GM19463 (cell line): ENCODE measurements at regions not wholly inside any gene's neighbourhood (a gene's known extent, or its start where the extent isn't known, plus 50 kb on each side); places are given as distances from the start of the nearest gene placed in this dataset.
A peak's percentile ranks its signal among the peaks of the same experiment; 100 is the strongest.

ENCODE experiments used
- ATAC-seq: cut with Tn5 transposase; IDR thresholded peaks from one replicate; pipeline ENCODE4 v1.9.1; 2021; ENCODE audit warnings: mild to moderate bottlenecking, moderate library complexity; ENCODE audit not compliant: unreplicated experiment

DNA sequence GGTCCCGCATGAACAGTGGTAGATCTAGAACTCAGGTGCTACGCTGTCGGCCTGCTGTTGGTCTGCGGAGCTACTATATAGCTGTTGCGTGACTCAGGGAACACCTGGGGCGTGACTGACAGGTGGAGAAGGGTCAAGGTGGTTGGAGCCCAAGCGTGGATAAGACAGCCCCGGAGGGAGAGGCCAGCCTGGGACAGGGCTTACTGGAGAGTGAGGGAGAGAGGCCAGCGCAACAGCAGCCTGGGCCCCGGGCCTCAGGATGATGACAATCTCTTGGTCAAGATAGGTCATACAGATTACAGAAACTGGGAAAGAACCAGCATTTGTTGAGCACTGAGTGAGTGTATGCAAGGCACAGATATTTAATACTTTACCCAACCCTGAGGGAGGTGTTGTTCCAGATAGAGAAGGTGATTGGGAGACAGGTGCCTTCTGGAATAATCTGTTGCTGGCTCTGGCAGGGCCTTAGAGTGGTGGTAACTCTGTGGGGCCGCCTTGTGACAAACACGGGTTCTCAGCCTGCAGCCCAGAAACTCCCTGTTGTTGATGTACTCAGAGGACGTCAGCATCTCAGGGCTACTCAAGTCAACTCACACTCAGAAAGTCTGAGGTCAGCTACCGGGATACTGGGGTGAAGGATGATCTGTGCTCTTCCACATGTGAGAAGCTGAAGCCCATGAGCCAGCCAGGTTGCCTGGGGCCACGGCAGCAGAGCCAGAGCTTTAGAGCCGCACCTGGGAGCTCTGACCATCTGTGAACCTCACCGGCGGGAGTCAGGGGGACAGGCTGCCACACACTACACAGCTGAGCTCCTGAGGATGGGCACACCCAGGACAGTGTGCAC lies 265.4 kb upstream of the HES1 start:
- no peak for ATAC-seq

DNA sequence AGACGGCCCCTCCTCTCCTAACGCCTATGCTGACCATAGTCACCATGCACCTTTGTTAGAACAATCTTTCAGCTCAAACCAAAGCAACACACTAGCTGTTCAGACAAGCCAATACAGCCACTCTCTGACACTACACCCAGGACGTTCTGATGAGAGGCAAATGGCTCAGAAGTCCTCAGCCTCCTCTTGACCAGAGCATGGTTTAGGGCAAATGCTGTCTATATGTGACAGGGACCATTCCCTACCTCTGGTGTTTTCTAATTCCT lies 264.8 kb upstream of the HES1 start:
- no peak for ATAC-seq

DNA sequence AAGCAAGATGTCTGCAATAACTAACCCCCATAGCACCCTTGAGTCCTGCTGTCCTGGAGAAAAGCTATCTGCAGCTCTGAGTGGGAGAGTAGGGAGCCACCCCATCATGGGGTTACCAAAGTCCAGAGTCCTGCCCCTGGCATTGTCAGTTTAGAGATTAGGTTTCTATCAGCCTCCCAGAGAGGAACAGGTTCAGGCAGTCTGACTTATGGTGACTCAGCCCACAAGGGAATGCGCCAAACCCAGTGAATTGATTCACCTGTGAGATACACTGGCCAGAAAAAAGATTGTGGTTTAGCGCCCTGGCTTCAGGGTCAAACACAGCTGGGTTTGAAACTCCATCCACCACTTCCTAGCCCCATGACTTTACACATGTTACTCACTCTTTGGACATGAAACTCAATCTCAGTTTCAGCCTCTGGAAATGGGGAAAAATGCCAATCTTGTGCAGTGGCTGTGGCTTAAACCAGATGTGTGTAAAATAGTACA lies 263.6 kb upstream of the HES1 start:
- ATAC-seq: peak; percentile 71

DNA sequence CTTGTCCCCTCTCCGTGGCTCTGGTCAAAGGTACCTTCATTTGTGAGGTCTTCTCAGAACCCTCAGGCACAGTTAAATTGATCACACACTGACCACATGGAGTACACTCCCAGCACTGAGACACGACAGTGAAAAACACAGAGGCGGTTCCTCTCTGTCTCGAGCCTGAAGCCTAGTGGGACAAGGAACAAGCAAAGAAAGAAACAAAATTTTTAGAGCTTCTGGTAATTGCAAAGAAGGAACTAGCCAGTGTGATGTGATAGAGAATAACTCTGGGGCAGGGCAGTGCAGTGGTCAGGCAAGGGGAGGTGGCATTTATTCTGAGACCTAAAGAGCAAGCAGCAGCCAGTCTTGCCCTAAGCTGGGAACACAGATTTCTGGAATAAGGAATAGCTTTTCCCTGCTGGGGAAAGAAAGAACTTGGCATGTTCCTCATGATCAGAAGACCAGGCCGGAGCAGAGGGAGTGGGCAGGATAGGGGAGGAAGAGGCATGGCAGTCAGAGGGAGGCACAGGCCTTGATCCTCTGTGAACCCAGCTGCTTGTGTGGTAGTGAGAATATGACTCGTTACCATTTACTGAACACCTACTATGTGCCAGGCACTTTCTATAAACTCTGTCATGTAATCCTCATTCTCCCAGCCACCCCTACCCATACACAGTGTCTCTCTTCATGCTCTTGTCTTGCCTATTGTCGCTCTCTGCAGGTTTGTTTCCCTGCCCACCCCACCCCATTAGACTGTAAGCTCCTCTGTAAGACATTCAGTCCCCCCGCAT lies 262.3 kb upstream of the HES1 start:
- ATAC-seq: no peak

DNA sequence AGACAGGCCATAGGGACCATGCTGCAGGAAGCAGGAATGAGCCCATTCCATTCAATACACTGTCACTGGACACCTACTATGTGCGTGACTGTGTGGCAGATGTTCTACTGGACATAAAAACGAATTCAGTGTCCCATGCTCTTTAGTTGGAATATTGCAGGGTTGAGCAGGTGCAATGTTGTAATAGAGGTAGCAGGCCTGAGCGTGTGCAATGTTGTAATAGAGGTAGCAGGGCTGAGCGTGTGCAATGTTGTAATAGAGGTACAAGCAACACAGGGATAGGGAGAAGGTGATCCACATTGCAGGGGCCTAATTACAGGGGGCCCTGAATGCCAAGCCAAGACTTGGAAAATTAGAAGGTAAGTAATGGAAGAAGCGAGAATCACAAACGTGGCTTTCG lies 261.4 kb upstream of the HES1 start:
- no peak for ATAC-seq

DNA sequence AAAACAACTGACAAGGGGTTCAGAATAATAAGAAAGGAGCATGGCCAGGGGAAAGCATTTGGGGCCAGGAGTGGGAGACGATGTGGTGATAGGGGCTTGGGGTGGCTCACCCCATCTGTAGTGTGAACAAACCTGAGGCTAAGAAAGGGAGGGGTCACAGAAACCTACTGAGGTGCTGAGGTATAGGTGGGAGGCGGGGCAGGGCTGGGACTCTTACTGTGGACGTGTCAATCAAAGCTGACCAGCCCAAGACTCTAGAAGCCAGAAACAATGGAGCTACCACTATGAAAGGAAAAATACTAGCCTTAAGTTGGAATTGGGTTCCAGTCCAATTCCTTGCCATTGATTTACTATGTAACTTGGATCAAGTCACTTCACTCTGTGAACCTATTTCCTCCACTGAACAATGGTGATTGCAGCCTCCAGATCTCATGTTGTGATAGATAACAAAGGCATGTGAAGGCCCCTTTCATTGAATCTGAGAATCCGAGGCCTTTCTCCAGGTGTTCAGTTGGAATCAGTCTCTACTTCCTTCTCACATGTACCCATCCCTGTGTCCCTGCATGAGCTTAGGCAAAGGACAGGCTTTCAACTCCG lies 260.9 kb upstream of the HES1 start:
- ATAC-seq: no peak

DNA sequence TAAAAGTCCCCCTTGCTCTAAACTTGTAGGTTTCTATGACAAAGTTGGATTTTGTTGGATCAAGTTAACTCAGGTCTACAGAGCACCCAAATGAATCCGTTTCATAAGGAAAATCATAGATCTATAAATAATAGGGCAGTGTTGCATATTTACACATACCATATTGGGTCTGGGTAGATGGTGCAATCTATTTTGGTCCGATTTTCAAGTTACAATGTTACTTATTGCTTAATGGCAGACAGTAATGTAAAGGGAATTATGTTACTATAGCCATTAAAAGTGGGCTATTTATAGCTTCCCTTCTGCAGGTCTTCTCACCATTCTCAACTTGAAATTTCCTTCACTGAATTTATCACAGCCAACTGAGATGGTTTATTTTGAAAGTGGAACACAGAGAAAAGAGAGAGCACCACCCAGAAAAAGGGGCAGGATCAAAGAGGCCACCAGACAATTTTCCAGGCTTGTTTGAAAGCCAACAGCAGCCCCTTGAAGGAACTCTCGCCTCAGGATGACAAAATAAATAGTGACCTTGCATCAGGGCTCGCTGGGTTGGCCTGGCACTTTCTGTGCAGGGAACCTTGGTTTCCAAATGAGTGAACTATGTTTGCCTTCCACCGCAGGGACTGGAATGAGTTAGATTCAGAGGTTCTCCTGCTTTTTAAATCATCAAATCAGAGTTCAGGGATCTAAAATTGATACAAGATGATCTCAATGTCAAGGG lies 260.2 kb upstream of the HES1 start:
- no peak for ATAC-seq

DNA sequence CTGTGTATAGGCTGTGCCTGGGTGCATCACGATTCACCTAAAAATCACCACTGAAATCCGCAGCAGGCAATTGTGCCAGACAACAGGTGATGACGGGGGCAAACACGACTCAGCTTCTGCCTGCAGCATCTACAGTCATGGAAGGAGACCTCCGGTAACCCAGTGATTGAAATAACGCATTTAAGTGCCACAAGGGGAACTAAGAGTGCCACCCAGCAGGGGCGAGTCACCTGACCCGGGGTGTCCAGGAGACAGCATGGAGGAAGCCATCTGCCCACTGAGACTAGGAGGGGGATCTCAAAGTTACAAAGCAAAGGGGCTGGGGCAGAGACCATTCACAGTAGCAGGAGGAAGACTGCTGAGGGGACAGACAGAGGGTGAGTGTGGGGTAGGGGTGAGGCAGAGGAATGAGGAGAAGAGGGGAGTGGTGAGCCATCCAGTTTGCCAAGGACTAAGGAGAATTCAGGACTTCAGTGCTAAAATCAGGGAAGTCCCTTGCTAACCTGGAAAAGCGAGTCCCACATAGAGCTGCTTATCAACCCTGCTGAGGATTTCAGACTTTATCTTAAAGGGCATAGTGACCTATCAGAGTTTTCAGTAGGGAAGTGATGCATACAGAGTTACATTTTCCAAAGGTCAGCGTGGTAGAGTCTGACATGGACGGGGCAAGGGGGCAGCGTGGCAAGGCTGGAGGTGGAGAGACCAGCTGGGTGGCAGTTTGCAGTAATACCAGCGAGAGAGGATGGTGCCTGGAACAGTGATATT lies 256.7 kb upstream of the HES1 start:
- ATAC-seq: no peak

DNA sequence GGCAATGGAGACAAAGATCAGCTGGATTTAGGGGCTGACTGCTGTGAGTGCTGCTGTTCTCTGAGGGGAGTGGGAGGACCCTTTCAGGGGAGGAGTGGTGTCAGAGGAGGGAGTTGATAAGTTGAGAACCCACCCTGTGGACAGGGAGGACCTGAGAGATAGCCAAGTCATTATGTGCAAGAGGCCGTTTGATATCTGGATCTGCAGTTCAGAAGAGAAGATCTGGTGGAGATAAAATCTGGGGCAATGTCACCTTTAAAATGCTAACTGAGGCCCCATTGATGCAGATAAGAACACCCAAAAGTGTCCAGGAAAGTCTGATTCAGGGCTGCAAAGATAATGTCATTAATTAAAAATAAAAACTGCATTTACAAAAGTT lies 256.1 kb upstream of the HES1 start:
- no peak for ATAC-seq

DNA sequence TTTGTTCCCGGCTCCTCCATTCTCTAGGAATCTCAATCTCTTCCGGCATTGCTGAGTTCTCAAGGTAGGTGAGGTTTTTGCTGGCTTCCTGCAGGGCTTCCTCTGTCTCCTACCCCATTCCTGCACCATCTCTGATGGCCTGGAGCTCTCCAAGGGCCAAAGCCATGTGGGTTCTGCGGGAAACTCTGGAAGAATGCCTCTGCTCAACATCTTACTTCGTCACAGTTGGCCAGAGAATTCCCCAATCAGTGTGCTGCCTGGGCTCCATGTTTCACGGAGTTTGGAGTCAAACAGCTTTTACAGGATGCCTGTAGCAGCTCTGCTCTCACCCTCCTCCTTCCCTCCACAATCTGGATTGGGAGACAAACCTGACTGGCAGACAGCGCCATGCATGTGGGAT lies 253.9 kb upstream of the HES1 start:
- no peak for ATAC-seq

DNA sequence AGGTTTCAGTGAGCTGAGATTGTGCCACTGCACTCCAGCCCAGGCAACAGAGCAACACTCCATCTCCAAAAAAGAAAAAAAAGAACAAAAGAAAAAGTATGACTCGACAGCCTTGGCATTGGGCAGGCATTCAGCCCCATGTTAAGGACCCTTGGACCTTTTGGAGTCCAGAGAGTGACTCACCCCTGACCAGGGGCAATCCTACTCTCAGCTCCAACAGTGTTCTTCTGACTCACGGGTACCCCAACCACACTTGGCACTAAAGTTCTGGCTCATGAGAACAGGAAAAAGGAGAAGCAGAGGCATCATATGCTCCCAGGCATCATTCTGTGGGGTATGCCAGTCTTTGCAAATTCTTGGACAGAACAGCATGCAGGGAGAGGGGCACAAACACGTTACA lies 252.4 kb upstream of the HES1 start:
- no peak for ATAC-seq

DNA sequence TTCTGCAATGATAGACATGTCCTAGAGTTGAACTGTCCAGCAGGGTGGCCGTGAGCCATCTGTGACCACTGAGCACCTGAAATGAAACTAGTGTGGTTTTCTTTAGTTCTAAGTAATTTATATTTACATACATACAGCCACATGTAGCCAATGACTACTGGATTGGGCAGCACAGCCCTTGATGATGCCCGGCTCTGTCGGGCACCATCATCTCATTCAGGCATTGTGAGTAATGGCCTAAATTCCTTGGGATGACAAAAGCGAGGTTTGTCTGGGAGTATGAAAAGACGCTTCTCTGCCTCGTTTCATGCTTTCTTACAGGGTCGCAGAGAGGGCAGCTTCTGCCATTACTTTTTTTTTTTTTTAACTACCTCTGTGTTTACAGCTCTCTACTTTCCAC lies 251.9 kb upstream of the HES1 start:
- no peak for ATAC-seq

DNA sequence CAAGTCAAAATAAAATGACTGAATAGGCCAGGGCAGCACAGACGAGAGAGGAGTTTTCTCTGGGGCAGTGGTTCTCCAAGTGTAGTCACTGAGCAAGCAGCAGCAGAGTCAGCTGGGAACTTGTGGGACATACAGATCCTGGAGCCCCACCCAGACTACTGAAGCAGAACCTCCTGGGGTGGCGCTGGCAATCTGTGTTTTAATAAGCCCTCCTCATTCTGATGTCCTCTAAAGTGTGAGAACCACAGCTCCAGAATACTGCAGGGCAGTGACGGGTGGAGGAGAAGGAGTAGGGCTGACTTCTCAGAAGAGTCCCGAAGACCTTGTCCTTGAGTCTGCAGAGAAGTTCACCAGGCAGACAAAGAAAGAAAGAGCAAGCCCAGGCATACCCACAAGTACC lies 251.3 kb upstream of the HES1 start:
- ATAC-seq: no peak

DNA sequence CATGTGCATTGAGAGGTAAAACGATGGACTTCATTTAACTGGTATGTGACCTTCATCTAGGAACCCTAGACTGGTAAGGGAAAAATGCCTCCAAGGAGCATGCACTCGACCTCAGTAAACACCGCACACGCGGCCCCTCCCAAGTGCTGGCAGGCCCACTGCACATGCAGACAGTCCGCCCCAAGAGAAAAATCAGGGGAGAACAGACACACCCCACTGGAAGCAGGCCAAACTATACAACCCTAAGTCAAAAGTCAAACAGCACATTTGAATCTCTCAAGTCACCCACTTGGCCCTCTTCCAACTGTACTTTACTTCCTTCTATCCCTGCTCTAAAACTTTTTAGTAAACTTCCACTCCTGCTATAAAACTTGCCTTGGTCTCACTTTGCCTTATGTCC lies 250.1 kb upstream of the HES1 start:
- no peak for ATAC-seq

DNA sequence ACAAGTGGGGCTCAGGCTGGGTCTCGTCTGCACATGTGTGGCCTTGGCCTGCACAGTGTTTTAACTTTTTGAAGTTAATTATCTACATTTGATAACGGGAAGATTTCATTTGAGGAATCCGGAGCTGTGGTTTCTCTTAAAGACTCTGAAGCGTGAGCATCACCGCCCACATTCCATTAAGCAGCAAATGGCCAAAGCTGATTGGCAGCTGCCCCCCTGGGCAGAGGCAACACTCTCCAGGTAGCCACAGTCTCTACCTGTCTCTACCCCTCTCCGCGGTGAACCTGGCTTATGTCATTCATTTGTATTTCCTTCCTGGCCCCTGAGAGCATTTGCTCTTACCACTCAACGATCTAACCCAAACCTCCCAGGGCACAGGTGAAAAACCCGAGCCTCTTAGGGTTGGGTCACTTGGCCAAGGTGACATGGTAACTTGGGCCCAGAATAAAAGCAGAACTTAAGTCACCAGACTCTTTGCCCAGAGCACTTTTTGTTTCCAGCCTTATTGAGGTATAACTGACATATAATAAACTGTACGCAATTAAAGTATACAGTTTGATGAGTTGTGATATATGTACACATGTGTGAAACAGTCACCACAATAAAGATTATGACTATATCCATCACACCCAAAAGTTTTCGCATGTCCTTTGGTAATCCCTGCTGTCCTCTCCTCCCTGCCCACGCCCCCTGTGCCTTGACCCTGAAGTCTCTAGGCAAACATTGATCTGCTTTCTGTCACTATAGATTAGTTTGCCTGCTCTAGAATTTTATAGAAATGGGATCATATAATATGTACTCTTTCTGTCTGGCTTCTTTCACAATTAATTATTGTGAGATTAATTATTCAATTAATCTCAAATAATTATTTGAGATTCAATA lies 245.7 kb upstream of the HES1 start:
- ATAC-seq: no peak

DNA sequence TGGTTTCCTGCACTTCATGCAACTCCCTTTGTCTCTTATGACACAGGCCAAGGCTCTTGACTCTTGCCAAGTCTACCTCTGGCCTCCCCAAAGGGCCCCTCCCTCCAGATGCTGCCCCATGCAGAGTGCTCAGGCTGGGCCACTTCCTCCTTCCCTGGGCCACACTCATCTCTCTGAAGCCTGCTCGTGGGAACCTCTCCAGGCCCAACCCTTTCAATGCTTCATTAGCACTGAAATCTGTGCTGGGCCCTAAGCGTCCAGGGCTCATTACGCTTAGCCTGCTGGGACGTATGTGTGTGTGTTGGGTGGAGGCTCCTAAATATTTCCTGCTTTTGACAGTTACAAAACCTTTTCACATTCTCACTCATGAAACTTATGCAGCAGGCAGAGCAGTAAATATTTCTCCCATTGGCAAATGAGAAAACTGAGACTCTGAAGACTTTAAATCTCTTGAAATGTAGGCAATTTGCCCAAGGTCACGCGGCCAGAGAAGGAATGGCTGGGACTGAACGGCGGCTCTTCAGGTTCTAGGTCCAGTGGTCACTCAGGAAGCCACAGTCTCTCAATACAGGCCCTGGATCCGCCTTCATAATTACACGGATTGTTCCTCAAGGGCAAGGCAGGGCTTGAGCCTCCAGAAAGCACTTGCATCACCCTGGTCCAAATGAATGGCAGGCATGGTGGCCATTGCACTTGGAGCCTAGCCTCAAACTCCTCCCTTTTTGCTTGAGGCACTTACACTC lies 241.7 kb upstream of the HES1 start:
- ATAC-seq: no peak

DNA sequence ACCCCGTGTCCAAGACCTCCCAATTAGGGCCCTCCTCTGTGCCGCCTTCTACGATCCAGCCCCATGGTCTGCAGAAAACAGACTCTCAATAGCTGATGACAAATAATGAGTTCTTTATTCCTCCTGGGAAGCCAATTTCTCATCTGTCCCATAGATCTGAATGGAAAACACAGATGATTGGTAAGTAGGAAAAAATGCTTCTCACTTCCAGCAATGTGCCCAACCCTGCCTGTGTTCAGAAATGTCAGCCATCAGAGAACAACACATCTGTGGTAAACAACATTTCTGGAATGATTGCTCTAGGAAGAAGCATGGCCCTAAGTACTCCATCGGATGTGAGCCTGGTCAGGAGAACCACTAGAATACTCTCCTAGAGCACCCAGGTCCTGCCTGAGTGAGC lies 240.5 kb upstream of the HES1 start:
- ATAC-seq: no peak

DNA sequence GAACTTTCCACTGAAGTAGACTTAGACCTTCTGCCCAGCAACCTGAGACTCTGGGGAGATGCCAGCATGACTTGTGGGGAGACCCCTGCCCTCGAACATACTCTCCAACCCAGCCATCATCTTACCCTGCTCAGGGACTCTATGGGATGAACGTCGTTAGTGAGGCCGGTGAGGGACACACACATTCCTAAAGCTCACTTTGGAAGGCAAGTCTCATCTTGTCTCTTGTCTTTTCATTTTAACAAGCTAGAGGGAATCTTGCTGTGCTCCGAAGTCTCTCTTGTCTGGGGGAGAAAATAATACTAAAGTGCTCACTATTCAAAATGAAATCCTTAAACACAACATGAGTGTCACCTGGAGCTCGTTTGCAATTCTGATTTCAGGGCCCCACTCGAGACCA lies 239.5 kb upstream of the HES1 start:
- ATAC-seq: no peak

DNA sequence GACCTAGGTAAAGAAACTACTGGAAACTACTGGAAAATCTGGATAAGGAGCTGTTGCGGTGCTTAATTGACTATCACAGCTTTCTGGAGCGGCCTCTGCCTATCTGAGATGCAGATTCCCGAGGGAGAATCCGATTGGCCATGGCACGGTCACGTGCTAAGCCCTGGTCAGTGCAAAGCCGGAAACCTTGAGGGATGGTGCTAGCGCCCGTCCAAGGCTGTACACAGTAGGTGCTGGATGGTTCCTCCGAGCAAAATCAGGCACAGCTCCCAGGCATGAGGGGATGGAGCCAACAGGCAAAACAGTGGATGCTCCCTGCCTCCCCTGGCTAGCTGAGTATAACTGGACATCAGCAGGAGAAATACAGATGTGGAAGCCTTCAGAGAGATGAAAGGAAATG lies 238.7 kb upstream of the HES1 start:
- no peak for ATAC-seq
